Esophagus squamous epithelium (tissue), 5 donors: ENCODE measurements at regions not wholly inside any gene's neighbourhood (a gene's known extent, or its start where the extent isn't known, plus 50 kb on each side); places are given as distances from the start of the nearest gene placed in this dataset.

Source experiments
- DNase-seq: peaks from one replicate; lab custom pipeline; 2025; lab: John Stamatoyannopoulos, UW
- H3K27ac ChIP-seq, 4 donors: fragments of 200-600 bp; sonication (generic); one replicate each; pipeline ENCODE4 v1.5.1; 2016 to 2019; ENCODE audit warnings: mild to moderate bottlenecking in 1 of 4
- H3K27me3 ChIP-seq, 4 donors: fragments of 200-600 bp; sonication (generic); 1 replicate in 3 of 4; 2 replicates in 1 of 4; pipeline versions ENCODE4 v1.5.1 to v1.6.0; 2017 to 2021; ENCODE audit warnings: antibody characterized with exemption in 1 of 4
- H3K36me3 ChIP-seq, 3 donors: fragments of 200-600 bp; sonication (generic); one replicate each; pipeline ENCODE4 v1.5.1; 2016 to 2019
- H3K4me1 ChIP-seq, 3 donors: fragments of 200-600 bp; sonication (generic); one replicate each; pipeline ENCODE4 v1.5.1; 2017 to 2019
- H3K4me3 ChIP-seq, 4 donors: fragments of 200-600 bp; sonication (generic); 1 replicate in 3 of 4; 2 replicates in 1 of 4; pipeline ENCODE4 v1.5.1; 2016 to 2019; ENCODE audit warnings: mild to moderate bottlenecking in 2 of 4, moderate library complexity in 1 of 4
- H3K9me3 ChIP-seq, 3 donors: fragments of 200-600 bp; sonication (generic); one replicate each; pipeline ENCODE4 v1.5.1; 2016 to 2019
- POLR2A ChIP-seq, 4 donors: fragments of 450-650 bp; IDR thresholded peaks; one replicate each; pipeline ENCODE4 v1.6.1; 2017; ENCODE audit warnings: antibody characterized with exemption in 4 of 4, mild to moderate bottlenecking in 4 of 4, moderate library complexity in 3 of 4
- WGBS, 2 donors: methylation state at CpG; one replicate each; pipeline ENCODE4 v1.1.5; 2018; 5-methylcytosine and 5-hydroxymethylcytosine counted together
- intact Hi-C: fragments of 100-400 bp; cut with DNase I; formaldehyde crosslinking; loops from one replicate; pipeline ENCODE4 v1.15.0; 2022
- TF ChIP-seq, protein P1 (sequence below), 6 experiments: fragments of 450-650 bp in 4 of 6; fragments of 200-600 bp in 2 of 6; sonication (generic) in 2 of 6; IDR thresholded peaks; one replicate each; pipeline ENCODE4 v1.5.1; 2016 to 2019; ENCODE audit warnings: antibody characterized with exemption in 6 of 6, mild to moderate bottlenecking in 4 of 6, moderate library complexity in 4 of 6
- donor health status: DM: yes; HTN: yes; CAD: no.

DNA sequence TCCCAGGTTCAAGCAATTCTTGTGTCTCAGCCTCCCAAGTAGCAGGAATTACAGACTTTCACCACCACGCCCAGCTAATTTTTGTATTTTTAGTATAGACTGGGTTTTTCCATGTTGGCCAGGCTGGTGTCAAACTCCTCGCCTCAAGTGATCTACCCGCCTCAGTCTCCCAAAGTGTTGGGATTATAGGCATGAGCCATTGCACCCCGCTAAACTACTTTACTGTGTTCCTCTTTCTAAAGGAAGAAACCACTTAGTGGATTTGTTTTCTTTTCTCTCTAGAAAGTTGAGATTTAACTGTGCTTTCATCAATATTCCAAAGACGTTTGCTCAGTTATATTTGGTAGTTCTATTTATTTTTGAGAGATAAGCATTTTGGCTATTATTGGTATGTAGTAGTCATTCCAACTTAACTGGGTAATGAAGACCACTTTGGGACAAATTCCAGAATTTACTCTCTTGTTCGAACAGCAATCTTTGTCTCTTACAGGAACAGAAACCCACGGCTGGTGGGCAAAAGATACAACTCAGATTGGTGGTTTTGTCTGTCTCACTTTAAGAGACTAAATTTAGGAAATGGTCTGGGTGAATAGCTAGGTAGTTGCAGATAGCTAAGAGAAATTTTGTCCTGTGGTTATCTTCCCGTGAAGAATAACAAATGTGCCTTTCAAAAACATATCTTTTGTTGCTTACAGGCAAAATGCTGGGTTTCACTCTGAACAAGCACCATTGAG, 103.5 kb upstream of the CD55 start:
- WGBS, 2 donors, result 58 to 62% methylated on average over 8 of the region's 8 CpGs
- Histone ChIP-seq H3K36me3 (no peaks in the 10 kb centered on the region), H3K27me3 (no peaks in the 10 kb centered on the region), H3K4me3 (peak overlapping the region in 1 of 4 donors; percentile 8), H3K27ac (no peak overlapping the region), H3K4me1 (peaks cover 0 to 9% (median 4%) of the 10 kb centered on the region in 3 donors), H3K9me3 (no peaks in the 10 kb centered on the region)
- no peak for TF ChIP-seq POLR2A (IDR thresholded peaks at IDR 0.05)
- TF ChIP-seq, protein P1, sequence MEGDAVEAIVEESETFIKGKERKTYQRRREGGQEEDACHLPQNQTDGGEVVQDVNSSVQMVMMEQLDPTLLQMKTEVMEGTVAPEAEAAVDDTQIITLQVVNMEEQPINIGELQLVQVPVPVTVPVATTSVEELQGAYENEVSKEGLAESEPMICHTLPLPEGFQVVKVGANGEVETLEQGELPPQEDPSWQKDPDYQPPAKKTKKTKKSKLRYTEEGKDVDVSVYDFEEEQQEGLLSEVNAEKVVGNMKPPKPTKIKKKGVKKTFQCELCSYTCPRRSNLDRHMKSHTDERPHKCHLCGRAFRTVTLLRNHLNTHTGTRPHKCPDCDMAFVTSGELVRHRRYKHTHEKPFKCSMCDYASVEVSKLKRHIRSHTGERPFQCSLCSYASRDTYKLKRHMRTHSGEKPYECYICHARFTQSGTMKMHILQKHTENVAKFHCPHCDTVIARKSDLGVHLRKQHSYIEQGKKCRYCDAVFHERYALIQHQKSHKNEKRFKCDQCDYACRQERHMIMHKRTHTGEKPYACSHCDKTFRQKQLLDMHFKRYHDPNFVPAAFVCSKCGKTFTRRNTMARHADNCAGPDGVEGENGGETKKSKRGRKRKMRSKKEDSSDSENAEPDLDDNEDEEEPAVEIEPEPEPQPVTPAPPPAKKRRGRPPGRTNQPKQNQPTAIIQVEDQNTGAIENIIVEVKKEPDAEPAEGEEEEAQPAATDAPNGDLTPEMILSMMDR (IDR thresholded peaks at IDR 0.05), result no peak
- no peak for DNase-seq
- intact Hi-C loops, result no loop called here

DNA sequence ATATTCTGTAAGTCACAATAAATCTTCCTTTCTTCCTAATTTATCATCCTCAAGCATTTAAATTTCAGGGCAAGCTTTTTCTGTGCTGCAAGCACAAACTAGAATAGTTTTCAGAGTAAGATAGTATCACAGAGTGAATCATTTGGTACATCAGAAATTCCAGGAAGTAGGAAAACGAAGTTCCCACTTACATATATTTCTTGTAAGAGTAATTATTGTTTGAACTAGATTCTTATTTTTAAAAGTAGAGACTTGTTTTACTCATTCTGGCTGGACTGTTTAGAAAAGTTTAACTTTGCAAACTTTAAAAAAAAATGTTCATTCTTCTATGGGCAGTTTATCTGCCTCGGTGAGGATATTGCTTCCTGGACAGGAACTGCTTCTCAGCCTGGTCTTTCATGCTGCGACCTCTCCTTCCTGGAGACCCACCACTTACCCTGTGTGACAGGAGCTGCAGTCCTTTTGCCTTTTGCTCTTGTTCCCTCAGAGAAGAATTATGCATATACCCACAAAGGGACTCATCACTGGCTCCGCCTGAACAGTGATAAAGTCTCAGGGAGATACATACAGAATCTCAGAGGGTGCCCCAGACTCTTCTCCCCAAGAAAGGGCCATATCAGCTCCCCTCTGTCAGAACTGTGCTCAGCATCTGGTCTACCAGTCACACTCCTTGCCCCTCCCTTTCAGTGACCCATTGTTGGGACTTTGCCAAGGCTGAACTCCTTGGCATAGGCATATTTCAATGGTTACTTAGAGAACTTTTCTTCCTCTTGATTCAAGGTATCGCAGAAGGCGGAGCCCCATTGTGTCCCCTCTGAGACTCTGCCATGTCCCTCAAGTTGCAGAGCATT, 102.7 kb upstream of the CD55 start:
- Histone ChIP-seq H3K4me3 (peak overlapping the region in 1 of 4 donors; percentile 8), H3K27ac (no peak overlapping the region), H3K9me3 (no peaks in the 10 kb centered on the region), H3K36me3 (no peaks in the 10 kb centered on the region), H3K4me1 (peaks cover 0 to 9% (median 4%) of the 10 kb centered on the region in 3 donors), H3K27me3 (no peaks in the 10 kb centered on the region)
- intact Hi-C loops, result no loop called here
- WGBS, 2 donors, result 50 to 53% methylated on average over 6 of the region's 6 CpGs
- TF ChIP-seq, protein P1 (IDR thresholded peaks at IDR 0.05), result no peak
- TF ChIP-seq POLR2A (IDR thresholded peaks at IDR 0.05), result no peak
- DNase-seq, result no peak

DNA sequence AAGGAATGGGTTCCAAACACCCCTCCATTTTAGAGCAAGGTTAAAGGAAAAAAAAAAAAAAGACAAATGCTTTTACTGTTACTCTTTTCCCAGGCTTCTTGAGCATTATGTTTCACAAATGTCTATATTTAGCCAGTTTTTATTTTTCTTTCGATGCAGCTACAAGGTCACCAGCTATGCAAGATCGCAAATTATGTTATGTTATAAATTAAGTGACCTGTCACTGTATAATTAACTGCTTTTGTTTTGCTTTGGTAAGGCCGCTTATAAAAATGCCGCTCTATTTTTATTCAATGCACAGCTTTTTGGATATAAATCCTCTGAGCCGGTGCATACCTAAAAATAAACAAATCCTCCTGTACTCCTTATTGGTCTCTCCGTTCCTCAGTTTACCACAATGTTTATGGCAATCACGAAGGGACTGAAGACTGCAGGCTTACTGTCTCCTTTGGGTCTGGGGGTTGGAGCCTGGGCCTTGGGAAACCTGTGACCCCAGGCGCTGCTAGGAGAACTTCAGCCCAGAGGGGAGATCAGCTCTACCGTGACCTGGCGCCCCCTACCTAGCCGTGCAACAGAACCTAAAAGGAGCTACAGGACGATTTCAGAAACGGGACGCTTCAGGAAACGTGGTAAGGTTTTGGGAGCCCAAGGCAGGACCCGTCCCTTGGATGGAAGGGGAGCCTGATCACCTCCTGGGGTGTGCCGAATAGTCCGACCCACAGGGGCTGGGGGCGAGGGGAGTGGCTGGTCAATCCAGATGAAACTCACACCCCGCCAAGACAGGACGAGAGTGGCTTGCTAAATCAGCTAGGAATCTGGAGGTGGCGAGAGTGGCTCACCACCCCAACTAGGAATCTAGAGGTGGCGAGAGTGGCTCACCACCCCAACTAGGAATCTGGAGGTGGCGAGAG, 101.2 kb upstream of the CD55 start:
- WGBS, 2 donors, result 62 to 82% methylated on average over 8 to 14 of the region's 24 CpGs
- H3K9me3 ChIP-seq, result no peaks in the 10 kb centered on the region
- H3K36me3 ChIP-seq, result no peaks in the 10 kb centered on the region
- TF ChIP-seq, protein P1 (IDR thresholded peaks at IDR 0.05), result no peak
- no peak for TF ChIP-seq POLR2A (IDR thresholded peaks at IDR 0.05)
- H3K4me3 ChIP-seq, result no peak overlapping the region
- H3K4me1 ChIP-seq, result peaks cover 0 to 9% (median 4%) of the 10 kb centered on the region in 3 donors
- intact Hi-C loops, result no loop called here
- H3K27me3 ChIP-seq, result no peaks in the 10 kb centered on the region
- DNase-seq, result no peak
- H3K27ac ChIP-seq, result no peak overlapping the region

DNA sequence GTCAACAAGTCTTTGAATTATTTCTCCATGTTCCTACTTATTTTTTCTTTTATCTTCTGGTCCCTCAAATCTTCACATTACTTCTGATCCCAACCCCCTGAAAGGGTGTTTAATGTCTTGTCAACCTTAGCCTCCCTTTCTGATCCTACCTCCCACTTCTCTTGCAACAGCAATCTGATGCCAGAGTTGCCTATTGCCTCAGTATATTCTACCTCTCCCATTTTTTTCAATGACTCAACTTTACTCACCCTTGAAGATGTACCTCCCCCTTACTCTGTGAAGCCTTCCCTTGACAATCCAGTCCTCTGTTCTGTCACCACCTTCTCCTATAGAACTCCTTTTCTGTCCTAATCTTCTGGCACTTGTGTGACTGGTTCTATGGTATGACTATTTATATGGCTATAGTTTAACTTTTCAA, 99.5 kb upstream of the CD55 start:
- TF ChIP-seq POLR2A (IDR thresholded peaks at IDR 0.05), result no peak
- TF ChIP-seq, protein P1 (IDR thresholded peaks at IDR 0.05), result no peak
- Histone ChIP-seq H3K27me3 (no peaks in the 10 kb centered on the region), H3K36me3 (no peaks in the 10 kb centered on the region), H3K27ac (no peak overlapping the region), H3K9me3 (no peaks in the 10 kb centered on the region), H3K4me1 (peaks cover 0 to 9% (median 4%) of the 10 kb centered on the region in 3 donors), H3K4me3 (no peak overlapping the region)
- no peak for DNase-seq
- intact Hi-C loops, result no loop called here
